ENCODE measurements at regions not wholly inside any gene's neighbourhood (a gene's known extent, or its start where the extent isn't known, plus 50 kb on each side); places are given as distances from the start of the nearest gene placed in this dataset.

DNA sequence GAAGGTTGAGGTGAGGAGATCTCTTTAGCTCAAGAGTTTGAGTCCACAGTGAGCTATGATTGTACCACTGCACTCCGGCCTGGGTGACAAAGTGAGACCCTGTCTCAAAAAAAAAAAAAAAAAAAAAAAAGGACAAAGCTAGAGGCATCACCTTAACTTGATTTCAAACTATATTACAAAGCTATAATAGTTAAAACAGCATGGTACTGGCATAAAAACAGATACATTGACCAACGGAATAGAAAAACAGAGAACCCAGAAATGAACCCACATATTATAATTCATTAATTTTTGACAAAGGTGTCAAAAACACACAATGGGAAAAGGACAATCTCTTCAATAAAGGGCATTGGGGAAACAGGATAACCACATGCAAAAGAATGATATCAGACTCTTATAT lies 50.8 kb upstream of the MBOAT1 start:
- DNase-seq (ENCODE audit: low read depth, low spot score) (no peak), FAIRE-seq (no peak)
- Histone ChIP-seq H3K36me3 (ENCODE audit: control insufficient read depth in 2 of 2, extremely low read depth in 1 of 2, insufficient read depth in 2 of 2, low read length in 2 of 2) (no peaks in the 10 kb centered on the region), H3K4me1 (ENCODE audit: control insufficient read depth, extremely low read depth, insufficient read depth, low read length) (peaks cover 14% of the 10 kb centered on the region), H4K20me1 (ENCODE audit: control insufficient read depth, extremely low read depth, insufficient read depth, low read length) (no peaks in the 10 kb centered on the region), H3K27me3 (ENCODE audit: control insufficient read depth, extremely low read depth, insufficient read depth, low read length) (no peaks in the 10 kb centered on the region), H3K9ac (ENCODE audit: control insufficient read depth, extremely low read depth, insufficient read depth, low read length) (no peak overlapping the region), H2AFZ (ENCODE audit: control insufficient read depth, low read length) (no peak overlapping the region), H3K79me2 (ENCODE audit: control insufficient read depth, insufficient read depth, low read length) (no peaks in the 10 kb centered on the region), H3K9me3 (ENCODE audit: control insufficient read depth, low read depth, low read length) (peaks cover 2% of the 10 kb centered on the region), H3K4me2 (ENCODE audit: control insufficient read depth, extremely low read depth, insufficient read depth, low read depth, low read length) (no peak overlapping the region), H3K9me1 (ENCODE audit: control insufficient read depth, extremely low read depth, insufficient read depth, low read length) (no peaks in the 10 kb centered on the region), H3K4me3 (ENCODE audit: control insufficient read depth in 2 of 3, extremely low read depth in 1 of 3, insufficient read depth in 2 of 3, low read depth in 1 of 3, low read length in 3 of 3) (no peak overlapping the region), H3K27ac (ENCODE audit: control insufficient read depth, insufficient read depth, low read length) (no peak overlapping the region)
- dilution Hi-C loops (cut with MboI; ENCODE audit: extremely low pct_ligation_motif_present, low sequenced_read_pairs), result no loop called here
- TF ChIP-seq EZH2 (IDR thresholded peaks at IDR 0.05; ENCODE audit: low read length), result no peak
- no peak for TF ChIP-seq CTCF (optimal IDR thresholded peaks at IDR 0.05 in 1 of 3, IDR thresholded peaks at IDR 0.05 in 1 of 3, conservative IDR thresholded peaks at IDR 0.05 in 1 of 3; ENCODE audit: extremely low read depth in 1 of 3, insufficient read depth in 2 of 3, low read length in 3 of 3)

- dilution Hi-C loops (cut with MboI; ENCODE audit: extremely low pct_ligation_motif_present, low sequenced_read_pairs), result no loop called here
- no peaks in the 10 kb centered on the region for H3K27me3 ChIP-seq (ENCODE audit: control insufficient read depth, extremely low read depth, insufficient read depth, low read length)
- H4K20me1 ChIP-seq (ENCODE audit: control insufficient read depth, extremely low read depth, insufficient read depth, low read length), result no peaks in the 10 kb centered on the region
- no peak overlapping the region for H2AFZ ChIP-seq (ENCODE audit: control insufficient read depth, low read length)
- TF ChIP-seq EZH2 (IDR thresholded peaks at IDR 0.05; ENCODE audit: low read length), result no peak
- TF ChIP-seq CTCF (optimal IDR thresholded peaks at IDR 0.05 in 1 of 3, IDR thresholded peaks at IDR 0.05 in 1 of 3, conservative IDR thresholded peaks at IDR 0.05 in 1 of 3; ENCODE audit: extremely low read depth in 1 of 3, insufficient read depth in 2 of 3, low read length in 3 of 3), result no peak
- DNase-seq (ENCODE audit: low read depth, low spot score), result peak; percentile 1
- no peak overlapping the region for H3K27ac ChIP-seq (ENCODE audit: control insufficient read depth, insufficient read depth, low read length)
- H3K79me2 ChIP-seq (ENCODE audit: control insufficient read depth, insufficient read depth, low read length), result no peaks in the 10 kb centered on the region
- no peak overlapping the region for H3K4me3 ChIP-seq (ENCODE audit: control insufficient read depth in 2 of 3, extremely low read depth in 1 of 3, insufficient read depth in 2 of 3, low read depth in 1 of 3, low read length in 3 of 3)
- no peaks in the 10 kb centered on the region for H3K9me1 ChIP-seq (ENCODE audit: control insufficient read depth, extremely low read depth, insufficient read depth, low read length)
- H3K36me3 ChIP-seq (ENCODE audit: control insufficient read depth in 2 of 2, extremely low read depth in 1 of 2, insufficient read depth in 2 of 2, low read length in 2 of 2), result no peaks in the 10 kb centered on the region
- H3K9ac ChIP-seq (ENCODE audit: control insufficient read depth, extremely low read depth, insufficient read depth, low read length), result no peak overlapping the region
- peaks cover 2% of the 10 kb centered on the region for H3K9me3 ChIP-seq (ENCODE audit: control insufficient read depth, low read depth, low read length)
- H3K4me1 ChIP-seq (ENCODE audit: control insufficient read depth, extremely low read depth, insufficient read depth, low read length), result peaks cover 14% of the 10 kb centered on the region
- no peak overlapping the region for H3K4me2 ChIP-seq (ENCODE audit: control insufficient read depth, extremely low read depth, insufficient read depth, low read depth, low read length)
- FAIRE-seq, result no peak
These were observed 53.6 kb upstream of the MBOAT1 start for GRCh38 chr6:20265842-20266241.
